GM18505 (cell line): ENCODE measurements at regions not wholly inside any gene's neighbourhood (a gene's known extent, or its start where the extent isn't known, plus 50 kb on each side); places are given as distances from the start of the nearest gene placed in this dataset.

Source experiments
- ATAC-seq: cut with Tn5 transposase; IDR thresholded peaks from one replicate; pipeline ENCODE4 v1.9.1; 2021; ENCODE audit not compliant: unreplicated experiment
- POLR2A ChIP-seq: IDR thresholded peaks from 4 replicates; pipeline ENCODE4 v1.6.1; 2011; ENCODE audit warnings: borderline replicate concordance; ENCODE audit not compliant: insufficient read depth, insufficient read length; ENCODE audit errors: extremely low read depth

- no peak for TF ChIP-seq POLR2A
Observed at GRCh38 chr5:89374818-89375521, 492.0 kb upstream of the MEF2C start.

GRCh38 chr5:89374144-89374784 is 491.3 kb upstream of the MEF2C start:
- no peak for TF ChIP-seq POLR2A
- ATAC-seq = peak; percentile 53

More at GRCh38 chr5:89374818-89375521, 492.0 kb upstream of the MEF2C start:
- ATAC-seq = no peak

DNA sequence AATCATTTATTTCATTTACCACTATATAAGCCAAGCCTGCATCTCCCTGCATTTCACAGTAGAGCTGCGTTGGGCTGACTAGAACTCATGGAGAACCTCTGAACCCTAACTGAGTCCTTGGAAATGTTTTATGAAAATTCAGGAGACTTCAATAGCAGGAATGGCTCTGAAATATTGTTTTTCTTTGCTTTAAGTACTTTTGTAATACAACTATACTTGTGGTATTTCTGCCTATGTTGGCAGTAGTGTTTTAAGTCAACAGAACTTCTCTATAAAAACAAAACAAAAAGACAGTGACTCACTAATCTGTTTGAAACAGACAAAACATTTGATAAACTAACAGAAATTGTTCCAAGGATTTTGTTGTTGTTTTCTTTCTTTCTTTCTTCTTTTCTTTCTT is 489.2 kb upstream of the MEF2C start:
- TF ChIP-seq POLR2A = no peak
- ATAC-seq = no peak

DNA sequence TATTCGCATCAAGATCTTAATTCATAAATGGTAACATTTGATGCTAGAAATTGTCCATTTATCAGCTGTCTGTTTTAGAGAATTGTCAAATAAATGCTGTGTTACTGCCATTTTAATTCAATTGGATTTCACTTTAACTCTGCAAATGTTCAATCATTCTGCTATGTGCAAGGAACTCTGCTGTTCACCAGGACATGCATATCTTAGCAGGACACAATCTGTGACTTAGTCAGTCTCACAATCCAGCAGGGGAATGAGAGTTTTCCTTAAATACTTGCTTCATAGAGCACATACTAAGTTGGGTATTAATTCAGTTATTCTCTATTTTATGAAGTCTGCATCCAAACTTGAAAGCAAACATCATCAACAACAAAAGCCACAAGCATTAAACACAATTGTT is 488.7 kb upstream of the MEF2C start:
- TF ChIP-seq POLR2A = no peak
- no peak for ATAC-seq

GRCh38 chr5:89359046-89359445 is 476.1 kb upstream of the MEF2C start:
- TF ChIP-seq POLR2A = no peak
- no peak for ATAC-seq

- ATAC-seq = no peak
- TF ChIP-seq POLR2A = no peak
Observed at GRCh38 chr5:89353837-89354551, 471.0 kb upstream of the MEF2C start.

- no peak for TF ChIP-seq POLR2A
- ATAC-seq = no peak
Observed at GRCh38 chr5:89351975-89352374, 469.0 kb upstream of the MEF2C start.

DNA sequence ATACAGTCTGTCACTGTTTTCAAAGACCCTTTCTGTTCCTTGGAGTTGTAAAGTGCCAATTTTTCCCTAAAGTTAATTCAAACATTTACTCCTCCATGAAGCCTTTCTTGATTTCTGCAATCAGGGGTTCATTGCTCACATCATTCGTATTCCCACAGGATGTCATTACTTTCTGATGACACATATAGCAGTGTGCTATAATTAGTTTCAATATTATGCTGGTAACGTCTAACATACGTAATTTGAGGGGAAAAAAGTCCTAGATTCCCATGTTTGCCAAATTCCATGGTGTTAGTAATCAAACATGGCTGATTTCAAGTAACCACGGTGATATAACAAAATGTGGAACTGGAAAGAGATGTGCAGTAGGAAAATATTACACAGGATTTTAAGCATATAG is 468.2 kb upstream of the MEF2C start:
- no peak for TF ChIP-seq POLR2A
- ATAC-seq = no peak

DNA sequence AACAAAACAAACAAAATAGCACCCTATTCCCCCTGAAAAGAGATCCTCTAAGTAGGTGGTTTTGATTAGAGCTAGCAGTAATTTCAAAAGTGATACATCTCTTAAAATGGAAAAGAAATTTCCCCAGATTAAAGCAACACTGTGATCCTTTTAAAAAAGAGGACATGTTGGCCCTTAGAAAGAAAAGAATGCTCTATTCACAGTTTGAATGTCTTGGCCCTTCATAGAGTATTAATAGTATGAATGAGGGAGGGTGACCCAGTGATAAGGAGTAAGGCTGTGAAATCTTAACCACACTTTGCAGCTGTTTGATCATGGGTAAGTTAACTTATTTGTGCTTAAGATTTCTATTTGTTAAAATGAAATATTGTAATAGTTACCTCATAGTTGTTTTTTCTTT is 467.7 kb upstream of the MEF2C start:
- TF ChIP-seq POLR2A = no peak

DNA sequence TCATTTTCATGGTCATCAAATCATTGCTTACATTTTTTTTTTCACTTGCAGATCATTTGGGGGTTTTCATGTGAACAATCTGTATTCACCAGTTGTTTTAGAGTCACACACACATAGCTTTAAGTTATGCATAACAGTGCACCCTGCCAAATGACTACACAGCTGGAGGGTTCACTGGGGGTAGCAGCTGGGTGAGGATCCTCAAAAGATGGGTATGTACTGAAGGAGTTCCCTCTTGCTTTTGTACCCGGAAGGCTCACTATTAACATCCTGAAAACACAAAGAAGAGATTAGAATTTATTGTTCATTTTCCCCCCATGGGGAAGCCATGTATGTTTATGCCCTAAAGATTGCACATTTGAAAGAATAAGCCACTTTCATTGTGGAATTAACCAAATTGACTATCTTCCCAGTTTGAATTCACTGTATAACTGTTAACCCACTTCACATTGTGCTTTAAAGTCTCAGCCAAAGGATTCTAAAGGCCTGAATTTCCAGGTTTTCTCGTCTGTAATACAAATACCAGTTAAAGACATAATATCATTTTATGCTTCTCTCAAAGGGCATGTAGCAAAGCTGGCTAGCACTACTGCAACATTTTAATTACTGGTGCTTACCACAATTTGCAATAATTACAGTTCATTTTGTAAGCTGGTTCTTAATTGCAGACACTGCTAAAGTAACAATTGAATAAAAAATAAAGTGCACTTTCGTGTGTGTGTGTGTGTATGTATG is 466.4 kb upstream of the MEF2C start:
- no peak for TF ChIP-seq POLR2A
- ATAC-seq = no peak

More for the DNA sequence above, 467.7 kb upstream of the MEF2C start:
- ATAC-seq = no peak

GRCh38 chr5:89346573-89346972 is 463.6 kb upstream of the MEF2C start:
- no peak for ATAC-seq
- no peak for TF ChIP-seq POLR2A

DNA sequence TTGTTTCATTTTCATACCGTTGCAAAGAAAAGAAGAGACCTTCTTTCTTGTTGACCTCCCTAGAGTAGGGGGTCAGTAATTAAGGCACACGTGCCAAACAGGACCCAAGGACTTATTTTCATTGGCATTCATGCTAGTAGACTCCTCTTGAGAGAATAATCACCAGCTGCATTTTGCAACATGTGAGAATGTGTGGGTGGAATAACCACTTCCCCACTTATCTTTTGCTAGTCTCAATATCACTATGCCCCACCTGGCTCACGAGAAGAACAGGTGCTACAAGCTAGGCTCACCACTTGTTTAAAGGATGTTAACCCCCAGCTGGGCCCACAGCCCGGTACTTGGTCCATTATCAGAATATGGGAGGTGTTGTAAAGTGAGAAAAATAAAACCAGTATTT is 460.7 kb upstream of the MEF2C start:
- no peak for TF ChIP-seq POLR2A
- peak; percentile 86 for ATAC-seq
